IPS DF 4.7 (cell line): ENCODE measurements at regions not wholly inside any gene's neighbourhood (a gene's known extent, or its start where the extent isn't known, plus 50 kb on each side); places are given as distances from the start of the nearest gene placed in this dataset.
"Not testable (repeated sequence)": the region's sequence is repeated elsewhere in the genome, so short reads cannot be mapped to it uniquely, and the experiment has no call there.

Experiments used
- DNase-seq: peaks from one replicate; pipeline ENCODE4 v3.0.0-alpha.2; 2013; ENCODE audit warnings: low spot score; ENCODE audit errors: extremely low read depth

DNA sequence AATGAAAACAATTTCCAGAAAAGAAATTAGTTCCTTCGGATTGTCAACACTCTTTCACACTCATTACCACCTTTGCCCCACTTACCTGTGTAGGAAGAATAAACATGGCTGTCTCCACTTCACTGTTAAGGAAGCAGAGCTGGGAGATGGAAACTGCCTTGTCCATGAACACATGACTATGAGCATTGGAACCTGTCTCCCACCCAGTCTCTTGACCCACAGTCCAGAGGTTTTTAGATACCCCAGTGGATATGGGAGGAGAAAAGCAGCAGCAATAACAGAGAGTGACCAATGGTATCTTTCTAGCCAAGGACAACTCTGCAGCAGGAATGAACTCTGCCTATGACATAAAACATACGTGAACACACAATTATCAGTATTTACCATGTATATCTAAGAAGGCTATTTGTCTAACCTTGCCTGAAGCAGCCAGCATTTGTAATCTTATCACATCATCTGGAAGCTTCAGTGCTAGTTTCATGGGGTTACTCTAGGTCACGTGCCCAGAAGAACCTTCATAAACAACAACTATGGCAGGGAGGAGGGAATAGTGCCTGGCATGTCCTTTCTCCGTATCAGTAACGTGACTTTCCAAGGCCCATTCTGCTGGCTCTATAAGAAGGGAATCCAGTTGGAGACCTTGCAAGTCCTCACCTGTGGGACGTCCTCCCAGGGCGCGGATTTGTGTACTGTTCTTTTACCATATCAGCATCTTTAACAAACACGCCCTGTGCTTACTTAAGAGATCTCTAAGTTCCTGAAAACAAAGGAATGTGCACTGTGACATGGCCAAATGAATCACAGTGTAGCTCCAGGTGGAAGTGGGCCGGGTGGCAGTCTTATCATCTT, 221.8 kb upstream of the UBL3 start:
- no peak for DNase-seq

DNA sequence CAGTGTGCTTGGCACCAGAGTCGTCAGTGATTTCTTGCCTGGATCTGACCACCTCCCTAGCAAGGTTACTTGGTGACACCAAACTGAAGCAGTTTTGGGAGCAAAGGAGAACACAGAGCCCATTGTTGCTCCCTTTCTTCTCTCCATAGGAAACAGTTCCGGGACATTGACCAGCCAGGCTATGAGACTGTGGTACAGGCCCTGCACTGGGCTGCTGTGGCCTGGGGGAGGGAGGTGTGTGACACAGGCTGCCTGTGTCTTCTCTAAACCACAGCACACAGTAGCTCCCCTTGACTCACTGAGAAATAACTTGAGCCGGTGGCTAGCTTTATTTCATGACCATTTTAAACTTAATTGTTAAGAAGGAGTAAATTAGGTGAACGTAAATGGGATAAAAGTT, 214.8 kb upstream of the UBL3 start:
- no peak for DNase-seq

GRCh38 chr13:30063892-30064291, 213.5 kb upstream of the UBL3 start:
- no peak for DNase-seq

GRCh38 chr13:30061217-30061616, 210.8 kb upstream of the UBL3 start:
- no peak for DNase-seq

DNA sequence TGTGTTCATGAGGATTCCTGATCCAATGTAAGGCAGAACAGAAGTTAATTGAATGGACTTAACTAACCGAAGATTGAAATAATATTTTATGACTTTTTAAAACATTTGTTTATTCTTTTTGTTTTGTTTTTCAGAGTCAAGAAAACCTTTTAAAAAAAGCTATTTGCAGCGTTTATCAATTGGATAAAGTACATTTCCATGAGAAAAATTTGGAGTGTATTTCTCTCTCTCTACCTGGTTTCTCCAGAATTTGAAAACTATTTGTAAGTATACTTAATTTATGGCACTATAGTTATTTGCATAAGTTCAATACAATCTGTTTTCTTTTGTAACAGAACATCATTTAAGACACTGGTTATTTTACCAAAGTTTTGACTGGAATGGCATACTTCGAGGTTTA, 208.0 kb upstream of the UBL3 start:
- DNase-seq: no peak

- not testable (repeated sequence) for DNase-seq
Measured at GRCh38 chr13:30054546-30054945, 204.1 kb upstream of the UBL3 start.

- peak; percentile 53 for DNase-seq
Measured at GRCh38 chr13:30053939-30054338, 203.5 kb upstream of the UBL3 start.

DNA sequence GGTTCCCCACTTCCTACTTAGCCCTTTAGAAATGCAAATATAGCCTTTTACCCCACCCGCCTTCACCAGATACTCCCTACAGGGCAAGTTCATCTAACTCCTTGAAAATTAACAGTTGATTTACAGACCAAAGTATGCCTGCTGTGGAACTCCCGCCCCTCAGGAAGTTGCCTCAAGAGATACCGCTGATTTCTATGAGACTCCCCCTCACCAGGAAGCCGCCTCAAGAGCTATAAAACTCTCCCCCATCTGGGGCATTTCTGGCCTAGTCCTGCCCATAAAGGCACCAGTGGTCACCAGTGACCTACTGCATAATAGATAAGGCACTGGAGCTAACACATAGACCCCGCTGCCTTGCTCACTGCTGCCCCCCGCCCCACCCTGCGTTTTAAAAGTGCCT, 201.7 kb upstream of the UBL3 start:
- DNase-seq: peak; percentile 60

- no peak for DNase-seq
Measured at GRCh38 chr13:30051531-30052060, 201.2 kb upstream of the UBL3 start.

DNA sequence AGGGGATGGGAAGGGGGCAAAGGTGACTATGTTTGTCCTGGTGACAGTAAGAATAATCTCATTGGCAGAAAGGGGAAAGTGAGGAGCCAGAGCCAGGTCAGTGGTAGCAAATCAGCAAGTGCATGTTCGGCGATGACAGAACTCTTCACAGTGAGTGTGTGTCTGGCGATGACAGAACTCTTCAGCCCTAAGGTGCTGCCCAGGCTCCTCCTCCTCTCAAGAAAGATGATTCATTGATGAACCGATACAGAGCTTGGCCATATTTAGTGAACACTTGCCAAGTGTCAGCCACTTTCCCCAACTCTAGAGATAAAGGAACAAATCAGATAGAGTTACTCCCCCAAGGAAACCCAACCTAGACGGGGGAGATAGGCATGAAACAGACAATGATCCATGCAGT, 199.3 kb upstream of the UBL3 start:
- no peak for DNase-seq

DNA sequence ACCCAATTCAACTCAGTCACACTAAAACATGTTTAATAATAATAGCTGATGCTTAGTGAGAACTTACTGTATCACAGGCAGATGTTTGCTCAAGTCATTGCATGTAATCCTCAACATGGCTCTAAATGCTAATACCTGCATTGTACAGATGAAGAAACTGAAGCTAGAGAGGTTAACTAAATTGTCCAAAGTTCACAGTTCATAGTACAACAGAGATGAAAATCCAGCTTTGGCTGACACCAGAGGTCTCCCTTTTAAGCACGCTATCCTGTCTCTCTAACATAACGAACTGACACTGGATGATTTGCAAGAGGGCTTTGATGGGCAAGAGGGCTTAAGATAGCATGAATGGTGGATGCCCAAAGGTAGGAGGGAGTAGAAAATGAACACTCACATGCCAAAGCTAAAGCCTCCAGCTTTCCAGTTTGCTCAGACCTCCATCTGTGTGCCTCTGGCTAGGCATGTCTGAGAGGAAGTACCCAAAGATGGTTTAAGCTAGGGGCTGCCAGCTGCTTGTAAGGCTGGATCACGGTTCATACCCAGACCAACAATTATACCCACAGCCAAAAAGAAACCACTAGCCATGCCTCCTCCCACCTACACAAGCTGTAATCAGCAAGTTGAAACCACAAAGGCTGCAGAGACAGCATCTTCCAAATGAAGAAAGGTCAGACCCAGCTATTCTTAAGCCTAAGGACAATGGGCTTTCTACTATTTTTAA, 196.9 kb upstream of the UBL3 start:
- no peak for DNase-seq

DNA sequence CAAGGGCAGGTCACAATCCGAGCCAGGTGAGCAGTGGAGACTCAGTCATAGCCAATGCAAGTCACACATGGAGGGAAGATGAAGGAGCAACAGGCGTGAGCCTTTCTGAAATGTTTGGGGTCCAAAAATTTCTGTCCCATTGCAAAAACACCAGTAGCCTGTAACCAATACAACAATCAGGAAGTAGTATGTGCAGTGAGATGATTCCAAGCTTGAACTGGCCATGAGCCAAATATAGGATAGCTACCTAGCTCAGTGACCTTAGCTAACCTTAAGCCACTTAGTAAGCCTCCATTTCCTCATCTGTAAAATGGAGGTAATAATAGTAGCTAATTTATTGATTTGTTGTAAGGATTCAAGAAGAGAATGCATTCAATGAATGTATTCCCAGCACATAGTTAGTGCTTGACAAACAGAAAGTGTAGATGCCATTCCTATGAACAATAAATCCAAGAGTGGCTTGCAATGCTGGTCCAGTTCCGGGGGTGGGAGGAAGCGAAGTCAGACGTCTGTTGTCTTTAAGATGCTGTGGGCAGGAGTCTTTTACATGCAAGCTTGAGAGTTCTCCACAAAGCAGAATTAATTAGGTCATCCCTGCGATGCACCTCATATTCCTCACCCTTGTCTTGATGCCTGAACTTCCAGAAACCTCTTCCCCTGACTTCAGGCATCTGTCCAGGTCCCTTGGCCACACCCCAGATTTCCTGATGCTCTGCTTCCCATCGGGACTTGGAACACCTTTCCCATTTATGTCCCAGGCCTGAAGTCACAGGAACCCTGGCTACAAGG, 195.7 kb upstream of the UBL3 start:
- no peak for DNase-seq

DNA sequence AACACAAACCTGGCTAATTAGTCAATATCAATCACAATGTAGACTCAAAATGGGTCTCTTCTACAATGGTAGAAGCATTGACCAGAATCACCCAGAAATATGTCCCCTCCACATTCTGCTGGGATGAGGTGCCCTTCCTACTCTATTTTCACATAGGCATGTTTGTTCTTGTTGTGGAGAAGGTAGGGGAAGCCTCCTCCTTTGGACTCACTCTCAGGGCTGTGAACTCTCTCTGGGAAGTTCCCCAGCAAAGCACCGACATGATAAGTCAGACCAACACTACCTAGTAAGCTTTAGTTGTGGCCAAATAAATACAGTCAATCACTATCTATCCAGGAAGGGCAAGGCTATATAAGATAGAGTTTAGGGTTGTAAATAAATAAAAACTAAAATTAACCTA, 194.5 kb upstream of the UBL3 start:
- no peak for DNase-seq

DNA sequence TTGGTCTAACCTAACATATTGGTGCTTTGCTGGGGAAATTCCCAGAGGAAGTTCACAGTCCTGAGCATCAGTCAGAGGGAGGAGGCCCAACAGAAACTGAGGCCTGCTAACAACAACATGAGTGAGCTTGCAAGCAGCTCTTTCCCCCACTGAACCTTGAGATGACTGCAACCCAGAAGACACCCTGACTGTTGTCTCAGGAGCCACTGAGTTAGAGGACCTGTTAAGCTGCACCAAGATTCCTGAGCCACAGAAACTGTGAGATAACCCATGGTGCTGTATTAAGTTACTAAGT, 193.2 kb upstream of the UBL3 start:
- DNase-seq: no peak

DNA sequence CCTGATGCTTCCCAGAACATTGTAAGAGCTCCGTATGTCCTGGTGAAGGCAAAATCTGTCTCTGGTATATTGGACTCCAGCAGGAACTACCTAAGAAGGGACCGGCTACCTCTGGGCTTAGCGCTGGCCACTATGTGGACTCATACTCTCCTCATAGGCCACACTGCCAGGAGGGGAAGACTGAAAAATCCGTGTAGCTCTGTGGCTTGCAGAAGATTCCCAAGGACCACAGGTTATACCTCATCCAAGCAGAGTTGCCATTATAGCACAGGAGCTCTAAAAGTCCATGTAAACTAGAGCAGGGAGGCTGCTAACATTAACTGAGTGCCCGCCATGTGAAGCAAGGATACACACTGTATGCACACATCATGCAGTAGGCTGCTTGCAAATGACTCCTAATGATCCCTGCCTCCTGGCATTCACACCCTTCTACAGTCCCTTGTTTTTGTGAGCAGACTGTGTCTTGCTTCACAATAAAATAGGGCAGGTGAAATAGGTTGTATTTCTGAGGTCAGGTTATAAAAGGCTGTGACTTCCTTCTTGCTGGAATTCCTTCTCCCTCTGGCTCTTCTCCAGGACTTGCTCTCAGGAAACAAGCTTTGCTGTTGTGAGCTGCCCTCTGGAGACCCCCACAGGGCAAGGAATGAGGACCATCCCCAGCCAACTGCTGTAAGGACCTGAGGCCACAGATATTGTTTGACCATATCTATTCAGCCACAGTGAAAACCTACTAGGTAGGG, 192.6 kb upstream of the UBL3 start:
- no peak for DNase-seq

GRCh38 chr13:30042272-30042671, 191.9 kb upstream of the UBL3 start:
- no peak for DNase-seq

DNA sequence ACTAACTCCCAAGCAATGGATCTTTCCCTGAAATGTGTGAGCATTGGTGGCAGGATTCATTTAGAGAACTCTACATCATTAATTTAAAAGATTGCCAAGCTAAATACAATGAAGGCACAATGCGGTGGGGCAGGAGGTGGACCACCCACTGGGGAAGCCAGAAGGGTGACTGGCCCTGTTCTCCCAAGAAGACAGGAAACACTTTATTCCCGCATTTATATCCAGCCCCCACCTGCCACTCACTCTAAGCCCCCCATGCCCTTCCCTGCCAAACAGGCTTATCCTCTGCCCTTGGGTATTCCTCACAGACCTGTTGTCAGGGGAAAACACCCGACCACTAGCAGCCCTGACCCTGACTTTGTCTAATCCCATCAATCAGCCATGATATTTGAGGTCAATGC, 189.1 kb upstream of the UBL3 start:
- no peak for DNase-seq

- no peak for DNase-seq
Measured at GRCh38 chr13:30038884-30039283, 188.5 kb upstream of the UBL3 start.

DNA sequence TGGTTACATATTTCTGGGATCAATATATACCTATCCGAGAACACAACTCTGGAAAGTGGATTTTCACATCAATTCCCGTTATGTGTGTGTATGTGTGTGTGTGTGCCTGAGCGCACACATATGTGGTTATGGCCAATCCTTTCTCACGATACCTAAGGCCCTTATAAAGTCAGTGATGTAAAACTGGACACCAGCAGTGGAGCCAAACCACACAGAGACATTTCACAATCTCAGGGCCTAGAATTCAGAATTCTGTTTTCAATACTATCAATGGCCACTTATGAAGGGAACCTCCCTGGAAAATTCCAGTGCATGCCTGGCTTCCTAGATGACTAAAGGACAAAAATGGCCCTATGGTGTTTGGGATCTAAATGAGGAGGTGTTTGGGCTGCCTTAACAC, 187.3 kb upstream of the UBL3 start:
- DNase-seq: no peak

GRCh38 chr13:30037306-30037705, 186.9 kb upstream of the UBL3 start:
- DNase-seq: no peak

DNA sequence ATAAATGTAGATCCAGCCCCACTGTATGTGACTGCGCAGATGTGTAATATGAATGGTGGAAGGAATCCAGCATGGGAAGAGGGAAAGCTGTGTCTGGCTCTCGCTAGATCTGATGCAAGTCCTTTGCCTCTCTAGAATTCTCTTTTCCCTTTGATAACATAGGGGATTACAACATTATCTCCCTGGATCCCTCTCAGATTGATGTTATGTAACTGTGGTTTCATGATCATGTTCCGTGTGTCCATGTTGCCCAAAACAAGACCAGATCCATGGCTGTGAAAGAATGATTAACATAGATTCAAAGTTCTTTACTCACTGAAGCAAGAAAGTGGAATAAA, 184.0 kb upstream of the UBL3 start:
- no peak for DNase-seq
